GM21717 (cell line): ENCODE measurements at regions not wholly inside any gene's neighbourhood (a gene's known extent, or its start where the extent isn't known, plus 50 kb on each side); places are given as distances from the start of the nearest gene placed in this dataset.
"Not testable (repeated sequence)": the region's sequence is repeated elsewhere in the genome, so short reads cannot be mapped to it uniquely, and the experiment has no call there.

ENCODE experiments used
- ATAC-seq: cut with Tn5 transposase; IDR thresholded peaks from one replicate; pipeline ENCODE4 v1.9.1; 2021; ENCODE audit warnings: mild to moderate bottlenecking, moderate library complexity; ENCODE audit not compliant: unreplicated experiment

DNA sequence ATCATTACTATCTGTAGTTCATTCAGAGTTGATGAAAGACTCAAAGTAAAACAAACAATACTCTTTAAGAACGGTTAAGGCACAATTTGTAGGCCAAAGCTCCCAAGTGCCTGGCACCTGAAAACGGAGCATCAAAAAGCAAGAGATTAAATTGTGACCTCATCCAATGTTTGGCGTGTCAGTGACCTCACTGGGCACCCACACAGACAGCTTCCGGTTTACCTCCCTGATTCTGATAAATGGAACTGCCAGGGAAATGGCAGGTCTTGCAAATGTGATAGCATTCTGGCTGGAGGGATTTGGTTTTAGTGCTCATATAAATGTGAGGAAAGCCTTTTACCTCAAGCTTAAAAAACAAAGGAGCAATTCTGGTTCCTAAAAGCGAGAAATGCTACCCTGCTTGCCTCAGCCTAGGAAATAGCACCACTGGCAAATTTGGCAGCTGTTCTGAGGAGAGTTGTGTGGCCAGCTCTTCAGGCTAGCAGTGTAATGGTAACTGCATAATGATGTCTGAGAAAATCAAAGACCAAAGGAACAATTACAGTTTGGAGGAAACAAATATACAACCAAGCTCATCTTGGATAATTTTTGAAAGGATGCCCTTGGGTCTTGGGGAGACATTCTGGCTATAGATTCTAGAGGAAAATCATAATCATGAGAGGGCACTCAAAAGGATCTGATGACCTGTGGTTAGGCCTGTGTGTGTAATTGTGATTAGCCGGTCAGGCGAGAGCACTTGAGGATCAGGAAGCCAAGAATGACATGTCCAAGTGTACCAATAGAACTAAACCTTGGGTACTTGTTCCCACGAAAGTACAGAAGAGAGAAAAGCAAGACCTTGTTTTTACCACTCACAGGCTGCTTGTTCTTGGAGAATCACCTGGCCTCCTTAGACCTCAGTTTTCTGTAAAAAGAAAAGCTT lies 174.3 kb downstream of the TFAP2B start:
- ATAC-seq: no peak

DNA sequence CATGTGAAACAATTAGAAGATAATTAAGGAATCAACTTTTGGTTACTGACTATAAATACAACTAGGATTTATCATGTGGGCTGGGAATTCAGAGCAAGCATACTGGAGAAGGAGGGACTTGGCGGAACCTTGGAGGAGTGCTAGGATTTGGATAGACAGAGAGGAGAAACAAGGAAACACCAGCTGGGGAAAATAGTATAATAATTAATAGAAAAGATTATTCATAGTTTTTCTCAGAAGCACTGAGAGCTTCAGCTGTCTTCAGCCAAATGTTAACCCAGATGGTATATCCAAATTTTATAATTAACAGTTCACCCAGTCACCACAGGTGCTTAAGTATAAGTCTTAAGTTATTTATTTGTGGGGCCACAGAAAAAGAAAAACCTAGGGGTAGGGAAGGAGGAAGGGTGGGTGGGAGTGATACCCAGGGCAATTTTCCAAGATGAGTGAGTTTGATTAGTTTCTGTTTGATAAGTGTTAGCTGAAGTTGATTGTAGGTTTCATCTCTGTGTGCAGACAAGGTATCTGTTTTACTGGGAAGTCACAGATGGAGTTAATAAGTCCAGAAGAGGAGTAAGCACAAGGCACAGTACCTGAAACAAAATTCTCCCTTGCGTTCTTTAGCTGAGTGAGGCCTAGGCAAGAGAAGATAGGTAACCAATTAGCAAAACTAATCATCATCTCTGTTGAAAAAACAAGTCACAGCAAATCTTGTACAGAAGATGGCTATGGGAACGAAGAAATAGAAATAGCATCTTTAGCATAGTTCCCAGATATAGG lies 175.5 kb downstream of the TFAP2B start:
- no peak for ATAC-seq

DNA sequence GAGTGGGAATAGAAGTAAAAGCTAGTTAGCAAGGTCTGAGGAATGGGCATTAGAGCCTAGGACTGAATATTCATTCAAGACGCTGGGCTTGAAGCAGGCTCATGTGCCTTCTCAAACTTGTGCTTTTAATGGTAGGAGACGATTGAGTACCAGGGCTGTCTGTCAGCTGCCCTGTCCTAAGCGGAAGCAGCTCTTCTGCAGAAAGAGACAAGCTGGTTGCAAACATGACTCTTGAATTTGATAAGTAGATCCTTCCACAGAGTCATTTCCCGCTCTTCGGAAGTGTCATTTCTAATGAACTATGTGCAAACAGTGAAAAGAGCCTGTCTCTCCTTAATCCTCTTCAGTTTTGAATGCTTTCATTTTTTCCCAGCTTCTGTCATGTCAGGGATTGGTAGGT lies 176.4 kb downstream of the TFAP2B start:
- ATAC-seq: no peak

DNA sequence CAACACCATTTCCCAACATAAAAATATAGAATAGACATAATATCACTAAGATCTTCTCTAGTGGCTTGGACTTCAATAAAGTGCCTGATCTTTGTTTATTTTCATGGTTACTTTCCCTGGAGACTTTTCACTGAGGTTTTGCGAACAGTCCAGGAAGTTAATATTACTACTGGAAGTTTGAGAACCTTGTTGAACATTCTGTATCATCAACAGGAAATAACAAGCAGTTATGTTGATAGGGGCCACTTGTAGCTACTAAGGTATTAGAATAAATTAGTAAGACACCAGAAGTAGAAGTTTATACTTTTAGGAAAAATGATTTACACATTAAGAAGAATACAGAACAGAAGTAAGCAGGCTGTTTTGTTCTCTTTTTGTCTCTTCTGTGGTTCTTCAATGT lies 180.2 kb downstream of the TFAP2B start:
- ATAC-seq: no peak

DNA sequence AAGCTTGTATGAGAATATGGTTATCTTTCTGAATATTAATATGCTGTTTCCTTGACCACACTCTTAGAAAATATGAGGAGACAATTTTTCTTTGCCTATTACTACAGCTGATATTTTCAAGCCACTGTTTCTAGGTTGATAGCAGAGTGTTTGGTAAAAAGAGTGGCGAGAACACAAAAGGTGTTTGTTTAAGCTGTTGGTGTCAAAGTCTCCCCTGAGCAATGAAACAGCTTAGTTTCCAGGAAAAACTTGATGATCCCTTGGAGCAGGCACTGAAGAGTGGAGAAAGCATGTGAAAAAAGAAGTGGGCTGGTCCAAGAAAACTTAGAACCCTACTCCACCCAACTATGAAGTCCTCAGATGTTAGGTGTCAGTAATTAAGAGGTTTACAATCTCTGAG lies 182.7 kb downstream of the TFAP2B start:
- ATAC-seq: no peak

DNA sequence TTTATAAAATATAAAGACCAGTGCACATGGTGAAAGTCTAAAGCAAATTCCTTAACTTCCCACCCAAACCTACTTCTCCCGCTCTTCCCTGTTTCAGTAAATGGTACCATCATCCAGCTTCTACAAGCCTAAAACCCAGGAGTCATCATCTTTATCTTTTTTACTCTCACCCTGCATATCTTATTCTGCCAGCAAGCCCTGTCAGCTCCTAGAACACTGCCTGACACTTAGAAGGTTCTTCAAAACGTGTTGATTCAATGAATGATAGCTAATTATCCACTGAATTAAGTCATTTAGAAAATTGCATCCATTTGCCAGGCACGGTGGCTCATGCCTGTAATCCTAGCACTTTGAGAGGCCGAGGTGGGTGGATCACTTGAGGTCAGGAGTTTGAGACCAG lies 185.7 kb downstream of the TFAP2B start:
- no peak for ATAC-seq

DNA sequence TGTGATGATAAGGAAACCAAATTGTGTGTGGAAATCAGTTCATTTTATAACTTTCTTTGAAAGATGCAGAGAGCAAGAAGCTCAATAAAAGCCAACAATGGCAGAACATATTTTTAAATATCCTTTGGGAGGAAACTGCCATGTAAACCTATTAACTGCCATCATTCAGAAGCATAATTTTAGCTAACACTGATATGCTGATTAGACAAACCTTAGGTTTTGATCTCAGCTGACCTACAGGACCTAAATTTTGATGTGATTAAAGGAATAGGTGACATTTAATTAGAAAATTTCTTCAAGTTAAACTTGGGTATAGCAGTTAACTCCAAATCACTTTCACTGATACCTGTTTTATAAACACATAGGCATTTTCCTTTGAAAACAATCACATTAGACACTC lies 187.1 kb downstream of the TFAP2B start:
- ATAC-seq: no peak

DNA sequence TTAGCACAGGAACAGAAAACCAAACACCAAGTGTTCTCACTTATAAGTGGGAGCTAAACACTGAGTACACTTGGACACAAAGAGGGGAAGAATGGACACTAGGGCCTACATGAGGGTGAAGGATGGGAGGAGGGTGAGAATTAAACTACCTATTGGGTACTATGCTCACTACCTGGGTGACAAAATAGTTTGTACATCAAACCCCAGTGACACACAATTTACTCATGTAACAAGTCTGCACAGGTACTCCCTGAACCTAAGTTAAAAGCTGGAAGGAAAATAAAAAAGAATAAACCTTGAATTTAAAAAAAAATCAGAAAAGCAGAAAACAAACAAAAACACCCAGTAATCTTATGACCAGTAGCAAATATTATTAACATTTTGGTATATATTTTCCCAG lies 188.6 kb downstream of the TFAP2B start:
- no peak for ATAC-seq

DNA sequence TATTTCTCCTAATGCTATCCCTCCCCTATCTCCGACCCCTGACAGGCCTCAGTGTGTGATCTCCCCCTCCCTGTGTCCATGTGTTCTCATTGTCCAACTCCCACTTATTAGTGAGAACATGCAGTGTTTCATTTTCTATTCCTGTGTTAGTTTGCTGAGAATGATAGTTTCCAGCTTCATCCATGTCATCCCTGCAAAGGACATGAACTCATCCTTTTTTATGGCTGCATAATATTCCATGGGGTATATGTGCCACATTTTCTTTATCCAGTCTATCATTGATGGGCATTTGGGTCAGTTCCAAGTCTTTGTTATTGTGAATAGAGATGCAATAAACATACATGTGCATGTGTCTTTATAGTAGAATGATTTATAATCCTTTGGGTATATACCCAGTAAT lies 190.0 kb downstream of the TFAP2B start:
- not testable (repeated sequence) for ATAC-seq

DNA sequence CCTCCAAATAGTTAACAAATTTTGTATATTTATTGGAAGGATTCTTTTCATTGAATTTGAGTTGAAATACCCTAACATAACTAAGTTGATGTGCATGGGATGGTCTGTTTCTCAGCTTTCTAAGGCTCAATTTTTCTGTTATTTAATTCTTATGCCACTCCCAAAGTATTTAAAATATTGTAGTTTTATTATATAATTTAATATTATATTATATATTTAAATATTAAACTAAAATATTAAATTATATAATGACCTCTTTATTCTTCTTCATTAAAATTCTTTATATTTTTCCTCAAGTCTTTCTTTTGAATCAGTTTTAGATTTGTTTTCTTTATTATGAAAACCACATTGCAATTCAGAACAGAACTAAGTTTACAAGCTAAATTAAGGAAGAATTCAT lies 194.7 kb downstream of the TFAP2B start:
- ATAC-seq: no peak

DNA sequence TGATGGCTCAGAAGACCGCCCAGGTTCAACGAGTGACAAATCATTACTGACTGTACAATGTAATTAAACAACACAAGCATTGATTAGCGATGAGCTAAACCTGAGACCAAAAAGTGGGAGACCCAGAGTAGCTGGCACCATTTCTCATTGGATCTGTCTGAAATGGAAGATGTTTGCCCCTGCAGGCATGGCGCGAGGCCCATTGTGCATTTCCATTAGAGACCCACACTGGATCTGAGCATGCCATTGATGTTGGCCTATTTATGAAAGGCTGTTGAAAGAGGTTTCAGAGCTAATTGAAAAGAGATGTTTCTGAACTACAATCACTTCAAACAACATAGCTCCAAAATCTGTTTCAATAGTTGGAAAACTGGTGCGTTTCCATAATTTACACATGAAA lies 196.7 kb downstream of the TFAP2B start:
- ATAC-seq: no peak

DNA sequence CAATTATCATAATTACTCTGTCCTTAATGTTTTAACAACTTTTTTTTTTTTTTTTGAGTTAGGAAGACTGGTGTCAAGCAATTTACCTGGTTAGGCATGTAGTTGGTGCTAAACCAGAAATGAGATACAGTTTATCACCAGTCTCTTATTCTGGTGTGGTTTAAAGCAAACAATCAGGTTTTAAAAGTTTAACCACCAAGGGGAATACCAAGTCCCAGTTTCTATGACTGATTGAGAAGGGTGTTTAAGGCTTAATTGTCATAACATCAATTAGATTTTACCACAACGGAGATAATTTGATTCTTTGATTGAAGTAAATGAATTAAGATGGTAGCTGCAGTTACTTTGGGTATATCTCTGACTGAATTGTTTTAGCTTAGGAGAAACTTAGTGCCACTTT lies 197.8 kb downstream of the TFAP2B start:
- no peak for ATAC-seq

DNA sequence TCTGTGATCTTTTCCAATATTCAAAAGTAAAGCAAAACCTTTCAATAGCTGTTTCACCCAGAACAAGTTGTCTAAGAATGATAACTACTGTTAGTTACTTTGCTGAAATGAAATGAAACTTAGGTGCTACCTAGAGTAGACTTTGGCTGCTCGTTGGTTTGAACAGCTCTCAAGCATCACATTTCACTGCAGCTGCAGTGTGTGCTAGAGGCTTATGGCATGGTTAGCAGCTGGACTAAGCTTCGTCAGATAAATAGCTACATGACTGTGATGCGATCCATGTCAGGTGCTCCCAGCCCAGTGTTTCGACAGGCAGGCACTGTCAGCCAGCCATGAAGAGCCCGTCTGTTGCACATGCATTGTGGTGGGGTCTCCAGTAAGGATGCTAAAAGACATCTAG lies 201.1 kb downstream of the TFAP2B start:
- no peak for ATAC-seq

DNA sequence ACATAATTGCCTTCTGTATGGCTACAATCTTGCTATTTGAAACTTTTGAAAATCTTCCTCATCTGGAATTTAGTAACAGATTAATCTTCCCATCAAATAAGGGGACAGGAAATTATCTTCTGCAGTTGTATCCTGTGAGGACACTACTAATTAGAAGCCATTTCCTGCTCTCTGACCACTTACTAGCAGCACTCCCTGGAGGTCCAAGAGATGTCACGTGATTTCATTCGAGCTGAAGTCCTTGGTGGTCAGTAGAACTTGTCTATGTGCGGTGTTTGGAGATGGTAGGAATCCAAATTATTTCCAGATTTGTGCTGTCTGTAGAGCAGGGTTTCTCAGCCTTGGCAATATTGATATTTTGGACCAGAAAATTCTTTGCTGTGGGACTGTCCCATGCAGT lies 202.5 kb downstream of the TFAP2B start:
- no peak for ATAC-seq

DNA sequence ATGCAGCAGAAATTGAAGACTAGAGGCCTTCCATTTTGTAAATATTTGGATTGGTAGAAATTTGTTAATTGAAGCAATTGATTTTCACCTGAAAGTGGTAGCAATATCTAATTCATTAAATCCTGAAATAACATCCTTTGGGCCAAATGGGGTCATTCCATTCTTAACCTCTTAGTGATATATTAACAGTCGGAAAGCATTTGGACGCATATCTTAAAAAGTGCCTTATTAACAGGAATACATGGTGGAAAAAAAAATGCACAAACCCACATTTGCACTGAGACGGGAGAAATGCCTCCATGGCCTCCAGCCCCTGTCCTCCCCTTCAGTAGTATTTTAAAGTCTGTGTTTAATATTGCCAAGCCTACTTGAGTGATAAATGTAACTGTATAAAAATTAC lies 205.5 kb downstream of the TFAP2B start:
- ATAC-seq: no peak

DNA sequence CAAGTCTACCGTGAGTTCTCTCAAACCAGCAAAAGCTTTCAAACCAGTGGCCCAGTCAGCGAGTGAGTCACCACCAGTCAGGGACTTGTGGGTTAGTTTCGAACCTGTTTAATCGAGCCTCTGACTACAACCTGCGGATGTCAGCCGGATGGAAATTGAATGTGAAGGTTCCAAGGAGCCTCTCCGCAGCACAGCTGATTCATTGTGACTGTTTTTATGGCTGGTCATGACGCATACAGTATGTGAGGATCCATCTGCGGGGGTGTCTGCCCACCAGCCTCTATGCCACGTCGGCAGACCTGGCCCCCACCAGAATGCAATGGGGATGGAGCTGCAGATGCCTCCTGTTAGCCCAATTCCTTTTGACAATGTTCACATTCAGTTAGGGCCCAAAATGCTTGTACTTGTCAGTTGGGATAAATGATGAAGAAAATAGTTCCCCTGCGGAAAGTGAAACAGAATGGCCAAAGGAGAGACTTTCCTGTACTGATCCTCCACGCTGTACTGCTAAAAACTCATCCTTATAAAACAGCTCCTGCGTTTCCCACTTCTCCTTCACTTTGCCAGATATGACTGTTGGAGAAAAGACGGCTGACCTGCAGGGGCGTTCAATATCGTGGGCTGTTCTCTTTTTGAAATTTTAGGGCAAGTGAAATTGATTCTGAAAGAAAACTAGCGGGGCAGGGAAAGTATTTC lies 206.6 kb downstream of the TFAP2B start:
- ATAC-seq: no peak

DNA sequence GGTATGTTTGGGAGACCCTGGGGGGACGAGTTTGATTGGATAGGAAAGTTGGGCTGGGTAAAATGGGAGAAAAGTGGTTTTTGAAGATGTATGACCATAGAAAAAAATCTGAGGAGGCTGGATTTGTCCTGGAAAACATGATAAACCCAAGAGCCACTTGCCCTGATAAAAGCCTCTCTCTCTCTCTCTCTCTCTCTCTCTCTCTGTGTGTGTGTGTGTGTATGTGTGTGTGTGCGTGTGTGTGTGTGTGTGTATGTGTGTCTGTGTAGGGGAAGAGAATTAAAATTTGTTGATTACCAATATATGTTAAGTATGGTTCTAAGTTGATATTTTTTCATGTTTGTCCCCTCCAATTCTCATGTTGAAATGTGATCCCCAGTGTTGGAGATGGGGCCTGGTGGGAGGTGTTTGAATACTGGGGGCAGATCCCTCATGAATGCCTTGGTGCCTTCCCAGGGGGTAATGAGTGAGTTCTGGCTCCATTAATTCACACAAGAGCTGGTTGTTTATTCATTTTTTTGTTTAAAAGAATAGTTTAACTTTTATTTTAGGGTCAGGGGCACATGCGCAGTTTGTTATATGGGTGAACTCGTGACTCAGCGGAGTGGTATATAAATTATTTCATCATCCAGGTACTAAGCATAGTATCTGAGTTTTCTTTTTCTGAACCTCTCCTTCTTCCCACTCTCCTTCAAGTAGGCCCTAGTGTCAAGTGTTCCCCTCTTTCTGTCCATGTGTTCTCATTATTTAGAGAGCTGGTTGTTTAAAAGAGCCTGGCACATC lies 208.8 kb downstream of the TFAP2B start:
- ATAC-seq: no peak

DNA sequence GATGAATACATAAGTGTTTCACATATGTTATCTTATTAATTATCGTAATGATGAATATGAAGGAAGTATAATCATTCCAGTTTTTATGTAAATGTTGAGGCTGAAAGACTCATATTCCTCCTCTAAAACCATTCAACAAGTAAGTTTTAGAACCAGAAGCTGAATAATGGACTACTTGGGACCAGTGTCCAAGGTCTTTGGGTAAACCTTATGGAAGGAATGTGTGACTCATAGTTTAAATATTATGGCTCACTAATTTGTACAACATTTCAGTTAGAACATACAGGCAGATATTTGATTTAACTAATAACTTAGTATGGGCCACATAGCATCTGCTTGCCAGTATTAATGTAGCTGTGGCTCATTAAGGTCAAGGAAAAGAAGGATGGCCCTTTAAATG lies 209.6 kb downstream of the TFAP2B start:
- no peak for ATAC-seq

DNA sequence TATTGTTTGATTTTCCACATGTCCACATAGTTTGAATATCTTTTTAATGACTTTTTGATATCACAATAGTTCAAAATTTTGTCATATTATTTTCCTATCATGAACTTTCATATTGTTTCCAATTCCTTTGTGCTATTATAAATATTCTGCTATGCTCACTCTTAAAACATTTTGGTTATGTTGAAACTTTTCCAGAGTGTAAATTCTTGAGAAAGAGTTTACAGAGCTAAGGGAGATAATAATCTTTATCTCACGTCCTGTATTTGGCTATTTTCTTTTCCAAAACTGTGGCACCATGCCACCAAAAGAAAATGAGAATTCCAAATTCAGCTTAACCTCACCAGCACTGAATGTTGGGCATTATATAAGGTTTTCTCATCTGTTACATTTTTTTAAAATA lies 210.9 kb downstream of the TFAP2B start:
- ATAC-seq: no peak

DNA sequence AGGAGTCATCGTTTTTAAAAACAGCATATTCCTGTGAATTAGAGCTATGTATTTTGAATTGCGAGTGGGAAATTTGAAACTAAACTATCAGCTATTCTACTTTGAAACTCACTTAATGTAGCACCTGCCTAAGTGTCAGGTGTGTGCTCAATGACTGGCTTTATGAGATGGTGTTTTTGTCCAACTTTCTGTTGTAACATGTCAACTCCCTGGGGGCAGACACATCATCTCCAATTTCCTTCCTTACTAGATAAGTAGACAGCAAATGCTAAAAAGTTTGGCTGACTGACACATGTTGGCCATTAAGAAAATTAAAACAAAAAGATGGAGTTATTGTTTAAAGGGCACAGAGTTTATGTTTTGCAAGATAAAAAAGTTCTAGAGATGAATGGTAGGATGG lies 226.9 kb downstream of the TFAP2B start:
- no peak for ATAC-seq
